GM23338 (cell line): ENCODE measurements at regions not wholly inside any gene's neighbourhood (a gene's known extent, or its start where the extent isn't known, plus 50 kb on each side); places are given as distances from the start of the nearest gene placed in this dataset.

Source experiments
- ATAC-seq: fragments of 200-7000 bp; cut with Tn5 transposase; 3 replicates; pipeline ENCODE4 v1.9.1; 2020
- DNase-seq: peaks from one replicate; pipeline ENCODE4 v3.0.0-alpha.2; 2015; ENCODE audit warnings: low spot score
- H2AFZ ChIP-seq: fragments of 200-600 bp; sonication (generic); 2 replicates; pipeline ENCODE4 v1.8.0; 2016; ENCODE audit warnings: antibody characterized with exemption, mild to moderate bottlenecking, moderate library complexity
- H3F3A ChIP-seq: fragments of 200-600 bp; sonication (generic); replicated peaks from 2 replicates; pipeline ENCODE4 v1.8.0; 2017; ENCODE audit warnings: antibody characterized with exemption, mixed run types, low read depth
- H3K27ac ChIP-seq: fragments of 200-600 bp; sonication (generic); 2 replicates; pipeline ENCODE4 v1.6.1; 2016; ENCODE audit warnings: low read depth
- H3K27me3 ChIP-seq: fragments of 200-600 bp; sonication (generic); 2 replicates; pipeline ENCODE4 v1.8.0; 2016; ENCODE audit warnings: mild to moderate bottlenecking, mixed run types, moderate library complexity; ENCODE audit not compliant: insufficient read depth
- H3K36me3 ChIP-seq: fragments of 200-600 bp; sonication (generic); 2 replicates; pipeline ENCODE4 v1.8.0; 2016; ENCODE audit warnings: mild to moderate bottlenecking; ENCODE audit not compliant: insufficient read depth
- H3K4me1 ChIP-seq: fragments of 200-600 bp; sonication (generic); 2 replicates; pipeline ENCODE4 v1.8.0; 2016; ENCODE audit warnings: mild to moderate bottlenecking, moderate library complexity; ENCODE audit not compliant: insufficient read depth
- H3K4me2 ChIP-seq: fragments of 200-600 bp; sonication (generic); 2 replicates; pipeline ENCODE4 v1.7.1; 2017; ENCODE audit warnings: mixed run types
- H3K4me3 ChIP-seq: fragments of 200-600 bp; sonication (generic); 2 replicates; pipeline ENCODE4 v1.6.1; 2016; ENCODE audit warnings: mixed run types
- H3K79me2 ChIP-seq: fragments of 200-600 bp; sonication (generic); replicated peaks from 2 replicates; pipeline ENCODE4 v1.8.0; 2017; ENCODE audit warnings: mild to moderate bottlenecking; ENCODE audit not compliant: insufficient read depth
- H3K9me2 ChIP-seq: fragments of 200-600 bp; sonication (generic); 2 replicates; pipeline ENCODE4 v1.8.0; 2017; ENCODE audit not compliant: insufficient read depth
- H4K20me1 ChIP-seq: fragments of 200-600 bp; sonication (generic); replicated peaks from 2 replicates; pipeline ENCODE4 v1.8.0; 2017; ENCODE audit warnings: mild to moderate bottlenecking; ENCODE audit not compliant: insufficient read depth
- H3K27ac Mint-ChIP-seq: 2 replicates; pipeline ENCODE4 v1.8.0; 2020; ENCODE audit warnings: inconsistent platforms, mild to moderate bottlenecking, moderate library complexity, mixed read lengths
- H3K27me3 Mint-ChIP-seq: 3 replicates; pipeline ENCODE4 v1.8.0; 2022; ENCODE audit warnings: low read depth, mild to moderate bottlenecking, moderate library complexity, mixed read lengths, inconsistent platforms; ENCODE audit not compliant: insufficient read depth, poor library complexity
- H3K36me3 Mint-ChIP-seq: 3 replicates; pipeline ENCODE4 v1.8.0; 2021; ENCODE audit warnings: low read depth, mild to moderate bottlenecking, inconsistent platforms, moderate library complexity, mixed read lengths
- H3K4me1 Mint-ChIP-seq: 3 replicates; pipeline ENCODE4 v1.8.0; 2020; ENCODE audit warnings: mild to moderate bottlenecking, inconsistent platforms, mixed read lengths
- H3K4me3 Mint-ChIP-seq: 3 replicates; pipeline ENCODE4 v1.8.0; 2021; ENCODE audit warnings: moderate library complexity, mild to moderate bottlenecking, inconsistent platforms, mixed read lengths
- H3K9me3 Mint-ChIP-seq: 3 replicates; pipeline ENCODE4 v1.8.0; 2020; ENCODE audit warnings: moderate library complexity, mild to moderate bottlenecking, inconsistent platforms, mixed read lengths
- CREB1 ChIP-seq: fragments of 250-450 bp; sonication (Bioruptor Pico); IDR thresholded peaks from 2 replicates; pipeline ENCODE4 v1.5.0; 2020; ENCODE audit warnings: low read depth, mild to moderate bottlenecking, moderate library complexity
- EZH2 ChIP-seq: fragments of 200-600 bp; sonication (generic); IDR thresholded peaks from one replicate; pipeline ENCODE4 v1.8.0; 2017; ENCODE audit warnings: antibody characterized with exemption, mild to moderate bottlenecking, low read depth; ENCODE audit not compliant: unreplicated experiment
- EZH2phosphoT487 ChIP-seq: fragments of 200-600 bp; sonication (generic); IDR thresholded peaks from one replicate; pipeline ENCODE4 v1.8.1; 2018; ENCODE audit warnings: antibody characterized with exemption; ENCODE audit not compliant: unreplicated experiment
- POLR2AphosphoS5 ChIP-seq: IDR thresholded peaks from 2 replicates; pipeline ENCODE4 v1.6.1; 2016; ENCODE audit warnings: antibody characterized with exemption, low read depth
- STAT1 ChIP-seq: IDR thresholded peaks from one replicate; pipeline ENCODE4 v1.6.1; 2016; ENCODE audit warnings: antibody characterized with exemption; ENCODE audit not compliant: unreplicated experiment
- ZNF114 ChIP-seq: fragments of 250-450 bp; sonication (Bioruptor Pico); IDR thresholded peaks from 2 replicates; pipeline ENCODE4 v1.5.0; 2020; ENCODE audit warnings: mild to moderate bottlenecking, moderate library complexity
- TF ChIP-seq, protein P1 (sequence below): IDR thresholded peaks from one replicate; pipeline ENCODE4 v1.6.1; 2018; ENCODE audit warnings: antibody characterized with exemption; ENCODE audit not compliant: unreplicated experiment
- TF ChIP-seq, protein P2 (sequence below): fragments of 250-450 bp; sonication (Bioruptor Pico); IDR thresholded peaks from 2 replicates; pipeline ENCODE4 v1.5.0; 2020; ENCODE audit warnings: mild to moderate bottlenecking, moderate library complexity
- TF ChIP-seq, protein P3 (sequence below): IDR thresholded peaks from 2 replicates; pipeline ENCODE4 v1.6.1; 2016; ENCODE audit warnings: antibody characterized with exemption

DNA sequence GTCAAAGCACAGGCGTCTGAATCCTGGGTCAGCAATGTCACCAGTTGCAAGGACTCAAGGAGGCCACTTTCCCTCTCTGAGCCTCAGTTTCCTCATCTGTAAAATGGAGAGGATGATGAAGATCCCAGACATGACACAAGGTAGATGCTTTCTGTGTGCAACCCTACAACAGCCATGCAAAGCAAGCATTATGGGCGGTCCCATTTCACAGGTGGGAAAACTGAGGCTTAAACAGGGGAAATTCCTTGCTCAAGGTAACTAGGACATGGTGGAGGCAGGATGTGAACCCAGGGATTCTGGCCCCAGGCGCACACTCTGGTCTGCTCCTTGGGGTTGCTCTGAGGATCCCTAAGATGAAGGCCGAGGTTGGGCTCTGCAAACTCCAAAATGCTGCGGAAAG, 311.0 kb downstream of the PTPRU start (continued):
- TF ChIP-seq, protein P1, sequence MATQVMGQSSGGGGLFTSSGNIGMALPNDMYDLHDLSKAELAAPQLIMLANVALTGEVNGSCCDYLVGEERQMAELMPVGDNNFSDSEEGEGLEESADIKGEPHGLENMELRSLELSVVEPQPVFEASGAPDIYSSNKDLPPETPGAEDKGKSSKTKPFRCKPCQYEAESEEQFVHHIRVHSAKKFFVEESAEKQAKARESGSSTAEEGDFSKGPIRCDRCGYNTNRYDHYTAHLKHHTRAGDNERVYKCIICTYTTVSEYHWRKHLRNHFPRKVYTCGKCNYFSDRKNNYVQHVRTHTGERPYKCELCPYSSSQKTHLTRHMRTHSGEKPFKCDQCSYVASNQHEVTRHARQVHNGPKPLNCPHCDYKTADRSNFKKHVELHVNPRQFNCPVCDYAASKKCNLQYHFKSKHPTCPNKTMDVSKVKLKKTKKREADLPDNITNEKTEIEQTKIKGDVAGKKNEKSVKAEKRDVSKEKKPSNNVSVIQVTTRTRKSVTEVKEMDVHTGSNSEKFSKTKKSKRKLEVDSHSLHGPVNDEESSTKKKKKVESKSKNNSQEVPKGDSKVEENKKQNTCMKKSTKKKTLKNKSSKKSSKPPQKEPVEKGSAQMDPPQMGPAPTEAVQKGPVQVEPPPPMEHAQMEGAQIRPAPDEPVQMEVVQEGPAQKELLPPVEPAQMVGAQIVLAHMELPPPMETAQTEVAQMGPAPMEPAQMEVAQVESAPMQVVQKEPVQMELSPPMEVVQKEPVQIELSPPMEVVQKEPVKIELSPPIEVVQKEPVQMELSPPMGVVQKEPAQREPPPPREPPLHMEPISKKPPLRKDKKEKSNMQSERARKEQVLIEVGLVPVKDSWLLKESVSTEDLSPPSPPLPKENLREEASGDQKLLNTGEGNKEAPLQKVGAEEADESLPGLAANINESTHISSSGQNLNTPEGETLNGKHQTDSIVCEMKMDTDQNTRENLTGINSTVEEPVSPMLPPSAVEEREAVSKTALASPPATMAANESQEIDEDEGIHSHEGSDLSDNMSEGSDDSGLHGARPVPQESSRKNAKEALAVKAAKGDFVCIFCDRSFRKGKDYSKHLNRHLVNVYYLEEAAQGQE = no peak

DNA sequence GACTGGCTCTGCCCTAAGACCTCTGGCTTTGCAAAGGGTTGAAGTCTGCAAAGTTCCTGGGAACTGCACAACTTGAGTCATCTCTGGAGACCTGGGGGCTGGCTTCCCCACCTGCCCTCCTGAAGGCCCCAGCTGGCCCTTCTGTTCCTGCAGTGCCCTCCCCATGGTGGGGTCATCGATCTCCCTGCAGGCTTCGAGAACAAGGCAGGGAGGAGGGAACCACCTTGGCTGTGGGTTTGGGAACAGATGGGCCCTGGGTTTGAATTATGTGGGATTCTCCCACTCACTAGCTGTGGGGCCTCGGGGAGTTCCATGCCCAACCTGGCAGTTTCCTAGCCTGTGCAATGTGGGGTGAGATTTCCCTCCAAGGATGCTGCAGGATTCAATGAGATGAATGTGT, 310.2 kb downstream of the PTPRU start:
- DNase-seq (no peak), ATAC-seq (no peak)
- Mint-ChIP-seq H3K4me3 (no peak overlapping the region), H3K27ac (no peak overlapping the region), H3K9me3 (no peaks in the 10 kb centered on the region; the same call in 2 of the 3 replicates), H3K4me1 (peaks cover 4% of the 10 kb centered on the region; the same call in 2 of the 3 replicates), H3K27me3 (peaks cover 2% of the 10 kb centered on the region), H3K36me3 (no peaks in the 10 kb centered on the region)
- no peak overlapping the region for H3K4me3 ChIP-seq
- no peak overlapping the region for H3K27ac ChIP-seq
- H2AFZ ChIP-seq = no peak overlapping the region
- no peaks in the 10 kb centered on the region for H3K4me1 ChIP-seq
- no peak overlapping the region for H3K4me2 ChIP-seq
- no peaks in the 10 kb centered on the region for H3K36me3 ChIP-seq
- no peaks in the 10 kb centered on the region for H3K27me3 ChIP-seq
- no peaks in the 10 kb centered on the region for H3F3A ChIP-seq
- H4K20me1 ChIP-seq = no peaks in the 10 kb centered on the region
- no peaks in the 10 kb centered on the region for H3K79me2 ChIP-seq
- no peaks in the 10 kb centered on the region for H3K9me2 ChIP-seq
- TF ChIP-seq, protein P1 = no peak
- TF ChIP-seq CREB1 (CRISPR knock-in tag) (no peak), EZH2 (no peak), ZNF114 (CRISPR knock-in tag) (no peak), POLR2AphosphoS5 (no peak), EZH2phosphoT487 (no peak), STAT1 (no peak)
- TF ChIP-seq, protein P2, sequence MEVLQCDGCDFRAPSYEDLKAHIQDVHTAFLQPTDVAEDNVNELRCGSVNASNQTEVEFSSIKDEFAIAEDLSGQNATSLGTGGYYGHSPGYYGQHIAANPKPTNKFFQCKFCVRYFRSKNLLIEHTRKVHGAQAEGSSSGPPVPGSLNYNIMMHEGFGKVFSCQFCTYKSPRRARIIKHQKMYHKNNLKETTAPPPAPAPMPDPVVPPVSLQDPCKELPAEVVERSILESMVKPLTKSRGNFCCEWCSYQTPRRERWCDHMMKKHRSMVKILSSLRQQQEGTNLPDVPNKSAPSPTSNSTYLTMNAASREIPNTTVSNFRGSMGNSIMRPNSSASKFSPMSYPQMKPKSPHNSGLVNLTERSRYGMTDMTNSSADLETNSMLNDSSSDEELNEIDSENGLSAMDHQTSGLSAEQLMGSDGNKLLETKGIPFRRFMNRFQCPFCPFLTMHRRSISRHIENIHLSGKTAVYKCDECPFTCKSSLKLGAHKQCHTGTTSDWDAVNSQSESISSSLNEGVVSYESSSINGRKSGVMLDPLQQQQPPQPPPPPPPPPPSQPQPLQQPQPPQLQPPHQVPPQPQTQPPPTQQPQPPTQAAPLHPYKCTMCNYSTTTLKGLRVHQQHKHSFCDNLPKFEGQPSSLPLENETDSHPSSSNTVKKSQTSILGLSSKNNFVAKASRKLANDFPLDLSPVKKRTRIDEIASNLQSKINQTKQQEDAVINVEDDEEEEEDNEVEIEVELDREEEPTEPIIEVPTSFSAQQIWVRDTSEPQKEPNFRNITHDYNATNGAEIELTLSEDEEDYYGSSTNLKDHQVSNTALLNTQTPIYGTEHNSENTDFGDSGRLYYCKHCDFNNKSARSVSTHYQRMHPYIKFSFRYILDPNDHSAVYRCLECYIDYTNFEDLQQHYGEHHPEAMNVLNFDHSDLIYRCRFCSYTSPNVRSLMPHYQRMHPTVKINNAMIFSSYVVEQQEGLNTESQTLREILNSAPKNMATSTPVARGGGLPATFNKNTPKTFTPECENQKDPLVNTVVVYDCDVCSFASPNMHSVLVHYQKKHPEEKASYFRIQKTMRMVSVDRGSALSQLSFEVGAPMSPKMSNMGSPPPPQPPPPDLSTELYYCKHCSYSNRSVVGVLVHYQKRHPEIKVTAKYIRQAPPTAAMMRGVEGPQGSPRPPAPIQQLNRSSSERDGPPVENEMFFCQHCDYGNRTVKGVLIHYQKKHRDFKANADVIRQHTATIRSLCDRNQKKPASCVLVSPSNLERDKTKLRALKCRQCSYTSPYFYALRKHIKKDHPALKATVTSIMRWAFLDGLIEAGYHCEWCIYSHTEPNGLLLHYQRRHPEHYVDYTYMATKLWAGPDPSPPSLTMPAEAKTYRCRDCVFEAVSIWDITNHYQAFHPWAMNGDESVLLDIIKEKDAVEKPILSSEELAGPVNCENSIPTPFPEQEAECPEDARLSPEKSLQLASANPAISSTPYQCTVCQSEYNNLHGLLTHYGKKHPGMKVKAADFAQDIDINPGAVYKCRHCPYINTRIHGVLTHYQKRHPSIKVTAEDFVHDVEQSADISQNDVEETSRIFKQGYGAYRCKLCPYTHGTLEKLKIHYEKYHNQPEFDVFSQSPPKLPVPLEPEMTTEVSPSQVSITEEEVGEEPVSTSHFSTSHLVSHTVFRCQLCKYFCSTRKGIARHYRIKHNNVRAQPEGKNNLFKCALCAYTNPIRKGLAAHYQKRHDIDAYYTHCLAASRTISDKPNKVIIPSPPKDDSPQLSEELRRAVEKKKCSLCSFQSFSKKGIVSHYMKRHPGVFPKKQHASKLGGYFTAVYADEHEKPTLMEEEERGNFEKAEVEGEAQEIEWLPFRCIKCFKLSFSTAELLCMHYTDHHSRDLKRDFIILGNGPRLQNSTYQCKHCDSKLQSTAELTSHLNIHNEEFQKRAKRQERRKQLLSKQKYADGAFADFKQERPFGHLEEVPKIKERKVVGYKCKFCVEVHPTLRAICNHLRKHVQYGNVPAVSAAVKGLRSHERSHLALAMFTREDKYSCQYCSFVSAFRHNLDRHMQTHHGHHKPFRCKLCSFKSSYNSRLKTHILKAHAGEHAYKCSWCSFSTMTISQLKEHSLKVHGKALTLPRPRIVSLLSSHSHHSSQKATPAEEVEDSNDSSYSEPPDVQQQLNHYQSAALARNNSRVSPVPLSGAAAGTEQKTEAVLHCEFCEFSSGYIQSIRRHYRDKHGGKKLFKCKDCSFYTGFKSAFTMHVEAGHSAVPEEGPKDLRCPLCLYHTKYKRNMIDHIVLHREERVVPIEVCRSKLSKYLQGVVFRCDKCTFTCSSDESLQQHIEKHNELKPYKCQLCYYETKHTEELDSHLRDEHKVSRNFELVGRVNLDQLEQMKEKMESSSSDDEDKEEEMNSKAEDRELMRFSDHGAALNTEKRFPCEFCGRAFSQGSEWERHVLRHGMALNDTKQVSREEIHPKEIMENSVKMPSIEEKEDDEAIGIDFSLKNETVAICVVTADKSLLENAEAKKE (CRISPR knock-in tag) = no peak
- TF ChIP-seq, protein P3, sequence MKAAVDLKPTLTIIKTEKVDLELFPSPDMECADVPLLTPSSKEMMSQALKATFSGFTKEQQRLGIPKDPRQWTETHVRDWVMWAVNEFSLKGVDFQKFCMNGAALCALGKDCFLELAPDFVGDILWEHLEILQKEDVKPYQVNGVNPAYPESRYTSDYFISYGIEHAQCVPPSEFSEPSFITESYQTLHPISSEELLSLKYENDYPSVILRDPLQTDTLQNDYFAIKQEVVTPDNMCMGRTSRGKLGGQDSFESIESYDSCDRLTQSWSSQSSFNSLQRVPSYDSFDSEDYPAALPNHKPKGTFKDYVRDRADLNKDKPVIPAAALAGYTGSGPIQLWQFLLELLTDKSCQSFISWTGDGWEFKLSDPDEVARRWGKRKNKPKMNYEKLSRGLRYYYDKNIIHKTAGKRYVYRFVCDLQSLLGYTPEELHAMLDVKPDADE = no peak
